GM18502 (cell line): ENCODE measurements at regions not wholly inside any gene's neighbourhood (a gene's known extent, or its start where the extent isn't known, plus 50 kb on each side); places are given as distances from the start of the nearest gene placed in this dataset.

Experiments used
- ATAC-seq: cut with Tn5 transposase; IDR thresholded peaks from one replicate; pipeline ENCODE4 v1.9.1; 2021; ENCODE audit warnings: mild to moderate bottlenecking; ENCODE audit not compliant: unreplicated experiment, poor library complexity

GRCh38 chr9:126084696-126085095 is 241.9 kb upstream of the MVB12B start:
- no peak for ATAC-seq

GRCh38 chr9:126085170-126085569 is 241.5 kb upstream of the MVB12B start:
- ATAC-seq: no peak

- ATAC-seq: no peak
Observed at GRCh38 chr9:126088336-126088735, 238.3 kb upstream of the MVB12B start.

- ATAC-seq: no peak
Observed at GRCh38 chr9:126089789-126090188, 236.8 kb upstream of the MVB12B start.

- no peak for ATAC-seq
Observed at GRCh38 chr9:126093771-126094170, 232.9 kb upstream of the MVB12B start.

GRCh38 chr9:126095546-126096190 is 231.0 kb upstream of the MVB12B start:
- ATAC-seq: no peak

GRCh38 chr9:126096340-126096739 is 230.3 kb upstream of the MVB12B start:
- no peak for ATAC-seq

- ATAC-seq: no peak
Observed at GRCh38 chr9:126097679-126098078, 228.9 kb upstream of the MVB12B start.

GRCh38 chr9:126106404-126106803 is 220.2 kb upstream of the MVB12B start:
- ATAC-seq: no peak

GRCh38 chr9:126107693-126108092 is 218.9 kb upstream of the MVB12B start:
- no peak for ATAC-seq

GRCh38 chr9:126108240-126108639 is 218.4 kb upstream of the MVB12B start:
- no peak for ATAC-seq

GRCh38 chr9:126109575-126109974 is 217.1 kb upstream of the MVB12B start:
- no peak for ATAC-seq

- no peak for ATAC-seq
Observed at GRCh38 chr9:126111556-126111955, 215.1 kb upstream of the MVB12B start.

- no peak for ATAC-seq
Observed at GRCh38 chr9:126112135-126112720, 214.4 kb upstream of the MVB12B start.

GRCh38 chr9:126113176-126113575 is 213.5 kb upstream of the MVB12B start:
- ATAC-seq: no peak

GRCh38 chr9:126113756-126114408 is 212.7 kb upstream of the MVB12B start:
- no peak for ATAC-seq

- ATAC-seq: no peak
Observed at GRCh38 chr9:126114409-126114760, 212.2 kb upstream of the MVB12B start.

GRCh38 chr9:126114850-126115460 is 211.7 kb upstream of the MVB12B start:
- ATAC-seq: no peak

GRCh38 chr9:126116351-126117157 is 210.1 kb upstream of the MVB12B start:
- ATAC-seq: no peak

- ATAC-seq: no peak
Observed at GRCh38 chr9:126117158-126117425, 209.5 kb upstream of the MVB12B start.

GRCh38 chr9:126117631-126118030 is 209.0 kb upstream of the MVB12B start:
- no peak for ATAC-seq
